Aorta (tissue), 5 donors: ENCODE measurements at regions not wholly inside any gene's neighbourhood (a gene's known extent, or its start where the extent isn't known, plus 50 kb on each side); places are given as distances from the start of the nearest gene placed in this dataset.

ENCODE experiments used
- ATAC-seq: fragments of 200-7000 bp; cut with Tn5 transposase; one replicate; pipeline ENCODE4 v1.9.1; 2022; ENCODE audit warnings: moderate library complexity; ENCODE audit not compliant: low FRiP score
- DNase-seq, 2 donors: peaks; one replicate each; pipeline ENCODE4 v3.0.0-alpha.2; 2020
- H3K27ac ChIP-seq, 2 donors: one replicate each; pipeline ENCODE4 v1.5.1; 2013; ENCODE audit warnings: low read length in 2 of 2, mild to moderate bottlenecking in 2 of 2, moderate library complexity in 2 of 2, control low read depth in 1 of 2, inconsistent platforms in 1 of 2, low read depth in 1 of 2
- H3K27me3 ChIP-seq, 2 donors: one replicate each; pipeline ENCODE4 v1.6.1; 2013; ENCODE audit warnings: control low read depth in 1 of 2, low read length in 1 of 2, mild to moderate bottlenecking in 1 of 2, moderate library complexity in 1 of 2; ENCODE audit not compliant: insufficient read depth in 2 of 2, control insufficient read depth in 1 of 2
- H3K36me3 ChIP-seq, 2 donors: one replicate each; pipeline ENCODE4 v1.6.1; 2013; ENCODE audit warnings: control low read depth in 1 of 2, low read length in 1 of 2, mild to moderate bottlenecking in 1 of 2; ENCODE audit not compliant: insufficient read depth in 2 of 2, control insufficient read depth in 1 of 2
- H3K4me1 ChIP-seq, 2 donors: one replicate each; pipeline ENCODE4 v1.6.1; 2013; ENCODE audit warnings: low read length in 2 of 2, control low read depth in 1 of 2, mild to moderate bottlenecking in 1 of 2, moderate library complexity in 1 of 2; ENCODE audit not compliant: insufficient read depth in 2 of 2, control insufficient read depth in 1 of 2
- H3K4me3 ChIP-seq, 2 donors: one replicate each; pipeline ENCODE4 v1.5.1; 2013; ENCODE audit warnings: low read length in 2 of 2, control low read depth in 1 of 2, mild to moderate bottlenecking in 1 of 2
- H3K9me3 ChIP-seq: one replicate; pipeline ENCODE4 v1.6.1; 2013; ENCODE audit warnings: mild to moderate bottlenecking, low read length; ENCODE audit not compliant: control insufficient read depth
- WGBS, 2 donors: extraction: QIAGEN DNeasy Blood & Tissue Kit; methylation state at CpG; one replicate each; pipeline ENCODE4 v1.1.7; 2013; 5-methylcytosine and 5-hydroxymethylcytosine counted together
- intact Hi-C, 2 donors: fragments of 100-400 bp; cut with DNase I; formaldehyde crosslinking; loops; one replicate each; pipeline versions ENCODE4 v1.14.2 to v1.15.0; 2022
- donor health status: healthy with polysubstance abuse.
- donor health status: Bipolar disorder and iron deficiency.
- donor health status: DM: no; HTN: no; CAD: no.
- donor health status: DM: no; HTN: no; CAD: no.
- donor health status: DM: yes; HTN: yes; CAD: no.

GRCh38 chr14:40394634-40395340, 962.6 kb upstream of the FBXO33 start:
- Histone ChIP-seq H3K4me1 (no peaks in the 10 kb centered on the region), H3K9me3 (no peaks in the 10 kb centered on the region), H3K36me3 (no peaks in the 10 kb centered on the region), H3K27me3 (no peaks in the 10 kb centered on the region), H3K27ac (no peak overlapping the region), H3K4me3 (no peak overlapping the region)
- ATAC-seq (no peak), DNase-seq (no peak)
- intact Hi-C loops: no loop called here
- 32 to 36% methylated on average over 3 of the region's 3 CpGs for WGBS, 2 donors

- no peaks in the 10 kb centered on the region for H3K36me3 ChIP-seq
- DNase-seq: no peak
- H3K4me3 ChIP-seq: no peak overlapping the region
- H3K27ac ChIP-seq: no peak overlapping the region
- no peak for ATAC-seq
- intact Hi-C loops: no loop called here
- no peaks in the 10 kb centered on the region for H3K4me1 ChIP-seq
- H3K27me3 ChIP-seq: no peaks in the 10 kb centered on the region
- no peaks in the 10 kb centered on the region for H3K9me3 ChIP-seq
Measured at GRCh38 chr14:40393143-40393542, 960.9 kb upstream of the FBXO33 start.

GRCh38 chr14:40386433-40386832, 954.2 kb upstream of the FBXO33 start:
- DNase-seq: no peak
- Histone ChIP-seq H3K4me3 (no peak overlapping the region), H3K27me3 (no peaks in the 10 kb centered on the region), H3K9me3 (no peaks in the 10 kb centered on the region), H3K36me3 (no peaks in the 10 kb centered on the region), H3K4me1 (no peaks in the 10 kb centered on the region), H3K27ac (no peak overlapping the region)
- 73 to 83% methylated on average over 1 of the region's 1 CpG for WGBS, 2 donors
- intact Hi-C loops: no loop called here
- no peak for ATAC-seq

GRCh38 chr14:40374221-40374620, 942.0 kb upstream of the FBXO33 start:
- H3K27ac ChIP-seq: no peak overlapping the region
- WGBS, 2 donors: 94% methylated on average over 10 of the region's 10 CpGs
- no peaks in the 10 kb centered on the region for H3K36me3 ChIP-seq
- H3K27me3 ChIP-seq: no peaks in the 10 kb centered on the region
- H3K9me3 ChIP-seq: peaks cover 1% of the 10 kb centered on the region
- ATAC-seq: no peak
- DNase-seq: no peak
- no peak overlapping the region for H3K4me3 ChIP-seq
- H3K4me1 ChIP-seq: no peaks in the 10 kb centered on the region
- intact Hi-C loops: no loop called here

GRCh38 chr14:40371011-40371410, 938.8 kb upstream of the FBXO33 start:
- Histone ChIP-seq H3K9me3 (peaks cover 1% of the 10 kb centered on the region), H3K4me1 (no peaks in the 10 kb centered on the region), H3K4me3 (no peak overlapping the region), H3K27me3 (no peaks in the 10 kb centered on the region), H3K36me3 (no peaks in the 10 kb centered on the region), H3K27ac (no peak overlapping the region)
- WGBS, 2 donors: 22 to 25% methylated on average over 2 of the region's 2 CpGs
- intact Hi-C loops: no loop called here
- no peak for ATAC-seq
- DNase-seq: no peak

GRCh38 chr14:40368314-40368713, 936.1 kb upstream of the FBXO33 start:
- DNase-seq: no peak
- ATAC-seq: no peak
- H3K9me3 ChIP-seq: no peaks in the 10 kb centered on the region
- H3K4me3 ChIP-seq: no peak overlapping the region
- no peak overlapping the region for H3K27ac ChIP-seq
- H3K4me1 ChIP-seq: no peaks in the 10 kb centered on the region
- intact Hi-C loops: no loop called here
- H3K27me3 ChIP-seq: no peaks in the 10 kb centered on the region
- WGBS, 2 donors: 10 to 14% methylated on average over 2 of the region's 2 CpGs
- H3K36me3 ChIP-seq: no peaks in the 10 kb centered on the region

- no peaks in the 10 kb centered on the region for H3K27me3 ChIP-seq
- no peak overlapping the region for H3K27ac ChIP-seq
- ATAC-seq (no peak), DNase-seq (no peak)
- no peaks in the 10 kb centered on the region for H3K9me3 ChIP-seq
- no peak overlapping the region for H3K4me3 ChIP-seq
- H3K36me3 ChIP-seq: no peaks in the 10 kb centered on the region
- intact Hi-C loops: no loop called here
- H3K4me1 ChIP-seq: no peaks in the 10 kb centered on the region
Measured at GRCh38 chr14:40367717-40368116, 935.5 kb upstream of the FBXO33 start.

GRCh38 chr14:40365305-40365704, 933.1 kb upstream of the FBXO33 start:
- no peak overlapping the region for H3K4me3 ChIP-seq
- no peak overlapping the region for H3K27ac ChIP-seq
- no peak for ATAC-seq
- H3K4me1 ChIP-seq: no peaks in the 10 kb centered on the region
- 61 to 71% methylated on average over 2 of the region's 2 CpGs for whole genome bisulfite sequencing, 2 donors
- no peaks in the 10 kb centered on the region for H3K27me3 ChIP-seq
- intact Hi-C loops: no loop called here
- no peaks in the 10 kb centered on the region for H3K36me3 ChIP-seq
- no peak for DNase-seq
- no peaks in the 10 kb centered on the region for H3K9me3 ChIP-seq

GRCh38 chr14:40362856-40363255, 930.6 kb upstream of the FBXO33 start:
- Histone ChIP-seq H3K27ac (no peak overlapping the region), H3K36me3 (no peaks in the 10 kb centered on the region), H3K4me1 (no peaks in the 10 kb centered on the region), H3K4me3 (no peak overlapping the region), H3K27me3 (no peaks in the 10 kb centered on the region), H3K9me3 (no peaks in the 10 kb centered on the region)
- intact Hi-C loops: no loop called here
- WGBS, 2 donors: 35 to 39% methylated on average over 1 of the region's 1 CpG
- DNase-seq (no peak), ATAC-seq (no peak)
